Neural crest cell (in vitro differentiated cells): ENCODE measurements at regions not wholly inside any gene's neighbourhood (a gene's known extent, or its start where the extent isn't known, plus 50 kb on each side); places are given as distances from the start of the nearest gene placed in this dataset.

Source experiments
- DNase-seq: peaks from one replicate; pipeline ENCODE4 v3.0.0; 2021; ENCODE audit warnings: low read depth, mixed read lengths, low spot score
- H3K27ac Mint-ChIP-seq: one replicate; pipeline ENCODE4 v1.8.0; 2021; ENCODE audit warnings: mild to moderate bottlenecking, mixed read lengths; ENCODE audit not compliant: unreplicated experiment
- H3K27me3 Mint-ChIP-seq: 2 replicates; pipeline ENCODE4 v1.8.0; 2021; ENCODE audit warnings: low read depth, mild to moderate bottlenecking, mixed read lengths
- H3K36me3 Mint-ChIP-seq: 2 replicates; pipeline ENCODE4 v1.8.0; 2021; ENCODE audit warnings: low read depth, mild to moderate bottlenecking, mixed read lengths
- H3K4me1 Mint-ChIP-seq: 2 replicates; pipeline ENCODE4 v1.8.0; 2021; ENCODE audit warnings: mixed read lengths
- H3K4me3 Mint-ChIP-seq: one replicate; pipeline ENCODE4 v1.8.0; 2021; ENCODE audit warnings: mild to moderate bottlenecking, mixed read lengths
- H3K9me3 Mint-ChIP-seq: 2 replicates; pipeline ENCODE4 v1.8.0; 2021; ENCODE audit warnings: mixed read lengths
- TF ChIP-seq, protein P1 (sequence below): fragments of 200-600 bp; sonication (generic); conservative IDR thresholded peaks from 2 replicates; pipeline ENCODE4 v1.5.0; 2021; ENCODE audit warnings: antibody characterized with exemption, mild to moderate bottlenecking

DNA sequence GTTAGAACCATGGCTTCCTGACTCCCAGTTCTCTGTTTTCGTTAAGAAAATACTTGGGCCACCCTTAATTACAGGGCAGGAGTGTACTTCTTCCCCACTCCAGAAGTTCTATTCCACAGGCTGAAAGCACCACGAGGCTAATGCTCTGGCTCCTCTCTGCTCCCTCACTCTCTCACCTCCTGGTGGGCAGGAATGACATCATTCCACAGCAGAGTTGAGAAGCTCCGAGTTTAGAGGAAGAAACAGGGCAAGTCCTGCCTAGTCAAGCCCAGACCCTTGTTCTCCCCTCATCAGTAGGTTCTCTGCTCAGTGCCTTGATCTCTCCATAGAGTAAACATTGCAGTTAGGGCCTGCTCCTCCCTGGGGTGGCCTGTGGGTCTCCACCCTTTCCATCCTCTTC lies 343.8 kb upstream of the CLNK start:
- Mint-ChIP-seq H3K27me3 (no peaks in the 10 kb centered on the region), H3K27ac (no peak overlapping the region), H3K9me3 (peaks cover 4% of the 10 kb centered on the region), H3K4me3 (no peak overlapping the region), H3K36me3 (peaks cover 3% of the 10 kb centered on the region), H3K4me1 (no peaks in the 10 kb centered on the region)
- TF ChIP-seq, protein P1, sequence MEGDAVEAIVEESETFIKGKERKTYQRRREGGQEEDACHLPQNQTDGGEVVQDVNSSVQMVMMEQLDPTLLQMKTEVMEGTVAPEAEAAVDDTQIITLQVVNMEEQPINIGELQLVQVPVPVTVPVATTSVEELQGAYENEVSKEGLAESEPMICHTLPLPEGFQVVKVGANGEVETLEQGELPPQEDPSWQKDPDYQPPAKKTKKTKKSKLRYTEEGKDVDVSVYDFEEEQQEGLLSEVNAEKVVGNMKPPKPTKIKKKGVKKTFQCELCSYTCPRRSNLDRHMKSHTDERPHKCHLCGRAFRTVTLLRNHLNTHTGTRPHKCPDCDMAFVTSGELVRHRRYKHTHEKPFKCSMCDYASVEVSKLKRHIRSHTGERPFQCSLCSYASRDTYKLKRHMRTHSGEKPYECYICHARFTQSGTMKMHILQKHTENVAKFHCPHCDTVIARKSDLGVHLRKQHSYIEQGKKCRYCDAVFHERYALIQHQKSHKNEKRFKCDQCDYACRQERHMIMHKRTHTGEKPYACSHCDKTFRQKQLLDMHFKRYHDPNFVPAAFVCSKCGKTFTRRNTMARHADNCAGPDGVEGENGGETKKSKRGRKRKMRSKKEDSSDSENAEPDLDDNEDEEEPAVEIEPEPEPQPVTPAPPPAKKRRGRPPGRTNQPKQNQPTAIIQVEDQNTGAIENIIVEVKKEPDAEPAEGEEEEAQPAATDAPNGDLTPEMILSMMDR, result no peak
- no peak for DNase-seq

DNA sequence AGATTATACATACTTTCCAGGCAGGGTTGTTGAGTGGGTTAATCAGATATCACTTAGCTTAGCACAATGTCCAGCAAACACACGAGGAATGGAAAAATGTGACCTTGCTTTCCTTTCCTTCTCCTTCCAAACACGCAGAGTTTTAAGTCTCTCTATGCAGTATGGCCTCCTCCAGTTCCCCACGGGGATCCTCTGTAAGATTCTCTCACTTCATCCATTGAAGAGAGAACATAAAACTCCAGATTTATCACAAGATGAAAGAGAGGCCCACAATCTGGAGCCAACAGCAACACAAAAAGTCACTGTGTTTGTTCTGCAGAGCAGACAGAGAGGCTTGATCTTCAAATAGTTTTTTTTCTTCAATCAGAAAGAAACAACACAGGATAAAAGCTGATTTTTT lies 336.8 kb upstream of the CLNK start:
- H3K4me1 Mint-ChIP-seq, result peaks cover 6% of the 10 kb centered on the region
- no peaks in the 10 kb centered on the region for H3K27me3 Mint-ChIP-seq
- H3K36me3 Mint-ChIP-seq, result no peaks in the 10 kb centered on the region
- TF ChIP-seq, protein P1, result no peak
- H3K9me3 Mint-ChIP-seq, result no peaks in the 10 kb centered on the region
- peak overlapping the region; percentile 22 for H3K27ac Mint-ChIP-seq
- H3K4me3 Mint-ChIP-seq, result no peak overlapping the region
- DNase-seq, result no peak

DNA sequence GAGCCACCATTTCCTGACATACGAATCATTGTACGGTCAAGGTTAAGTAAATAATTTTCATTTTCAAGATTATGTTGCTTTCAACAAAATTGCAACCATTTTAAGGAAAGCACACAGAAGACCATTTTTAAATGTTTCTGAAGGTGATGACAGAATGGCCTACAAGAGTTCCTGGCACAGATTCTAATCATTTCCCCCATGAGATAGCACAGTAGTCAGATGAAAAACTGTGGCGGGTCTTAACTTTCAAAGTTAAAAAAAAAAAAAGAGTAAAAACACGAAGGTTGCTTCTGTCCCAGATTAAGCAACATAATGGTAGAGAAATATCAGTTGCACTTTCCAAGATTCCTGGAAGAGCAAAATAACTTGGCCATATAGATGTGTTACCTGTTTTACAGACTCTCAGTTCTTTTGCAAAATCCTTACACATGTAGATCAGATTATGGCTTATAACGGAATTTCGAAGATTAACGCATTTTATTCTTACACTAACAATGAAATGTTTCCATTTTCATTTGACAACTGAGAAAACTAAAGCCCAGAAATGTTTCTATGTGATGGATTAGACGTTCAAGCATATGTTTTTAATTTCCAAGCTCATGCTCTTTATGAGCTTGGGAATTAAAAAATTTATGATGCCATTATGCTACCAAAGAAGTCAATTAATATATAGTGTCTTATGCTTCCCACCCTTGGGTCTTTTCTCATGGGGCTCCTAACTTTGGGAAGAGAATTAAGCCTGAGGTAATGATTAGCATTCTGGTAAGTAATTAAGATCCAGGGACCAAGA lies 335.1 kb upstream of the CLNK start:
- Mint-ChIP-seq H3K4me3 (no peak overlapping the region), H3K27ac (no peak overlapping the region), H3K36me3 (no peaks in the 10 kb centered on the region), H3K27me3 (no peaks in the 10 kb centered on the region), H3K4me1 (peaks cover 6% of the 10 kb centered on the region), H3K9me3 (no peaks in the 10 kb centered on the region)
- DNase-seq, result no peak
- TF ChIP-seq, protein P1, result no peak

DNA sequence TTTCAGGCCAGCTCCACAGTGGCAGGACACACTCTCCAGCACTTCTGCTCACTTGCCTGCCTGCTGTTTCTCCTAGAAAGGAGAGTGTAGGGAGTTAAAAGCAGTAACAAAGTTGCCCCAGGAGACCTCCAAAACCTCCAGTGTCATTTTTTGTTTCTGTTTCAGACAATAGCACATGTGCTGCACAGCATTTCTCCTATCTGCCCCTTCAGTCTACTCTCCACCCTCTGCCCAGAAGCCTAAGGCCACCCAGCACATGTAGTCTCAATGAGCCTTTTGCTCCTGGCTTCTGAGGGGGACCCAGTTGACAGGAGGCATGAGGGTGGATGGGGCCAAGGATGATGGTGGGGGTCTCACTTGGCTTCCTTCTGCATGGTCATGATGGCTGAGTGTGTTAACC lies 329.6 kb upstream of the CLNK start:
- Mint-ChIP-seq H3K4me3 (no peak overlapping the region), H3K27me3 (no peaks in the 10 kb centered on the region), H3K4me1 (no peaks in the 10 kb centered on the region), H3K9me3 (no peaks in the 10 kb centered on the region), H3K36me3 (no peaks in the 10 kb centered on the region), H3K27ac (no peak overlapping the region)
- no peak for DNase-seq
- TF ChIP-seq, protein P1, result no peak

DNA sequence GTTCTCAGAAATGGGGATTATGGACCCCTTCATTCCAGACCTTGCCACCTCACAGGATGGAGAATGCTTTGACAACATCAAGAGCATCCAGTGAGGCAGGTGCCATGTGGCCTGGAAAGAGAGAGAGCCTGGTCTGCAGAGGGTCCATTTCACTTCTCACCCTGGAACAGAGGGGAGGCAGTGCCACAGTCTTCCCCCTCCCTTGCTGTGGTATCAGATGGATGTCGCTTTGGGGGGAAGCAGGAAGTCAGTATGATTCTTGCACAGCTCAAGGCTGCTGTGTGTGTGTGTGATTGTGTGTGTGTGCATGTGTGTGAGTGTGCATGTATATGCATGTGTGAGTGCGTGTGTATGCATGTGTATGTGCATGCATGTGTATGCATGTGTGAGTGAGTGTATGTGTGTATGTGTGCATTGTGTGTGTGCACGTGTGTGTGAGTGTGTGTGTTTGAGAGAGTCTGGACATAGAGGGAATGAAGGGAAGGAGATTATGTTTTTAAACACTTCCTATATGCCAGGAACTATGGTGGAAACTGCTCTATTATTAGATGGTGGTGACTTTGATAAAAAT lies 328.6 kb upstream of the CLNK start:
- Mint-ChIP-seq H3K27ac (no peak overlapping the region), H3K4me1 (no peaks in the 10 kb centered on the region), H3K27me3 (no peaks in the 10 kb centered on the region), H3K9me3 (peaks cover under 1% of the 10 kb centered on the region), H3K4me3 (no peak overlapping the region), H3K36me3 (no peaks in the 10 kb centered on the region)
- DNase-seq, result no peak
- TF ChIP-seq, protein P1, result no peak
